HCT116 (cell line): ENCODE measurements at regions not wholly inside any gene's neighbourhood (a gene's known extent, or its start where the extent isn't known, plus 50 kb on each side); places are given as distances from the start of the nearest gene placed in this dataset.
"Not testable (repeated sequence)": the region's sequence is repeated elsewhere in the genome, so short reads cannot be mapped to it uniquely, and the experiment has no call there.

Experiments used
- ATAC-seq: fragments of 200-7000 bp; cut with Tn5 transposase; 2 replicates; pipeline ENCODE4 v1.9.1; 2020; ENCODE audit warnings: mild to moderate bottlenecking, moderate library complexity
- BruUV-seq: library from RNA; stranded (reverse); fragments of 400-500 nt; replicated peaks from 2 replicates; lab custom pipeline; 2021; lab: Mats Ljungman, UMichigan
- CTCF ChIA-PET: fragments of 300-600 bp; sonication (Branson Sonifier 250); formaldehyde crosslinking; loops from one replicate; lab custom pipeline; 2021; ENCODE audit warnings: antibody characterized with exemption; lab: Charles Lee
- POLR2A ChIA-PET: fragments of 300-600, 350-600 bp; sonication (Branson Sonifier 250); formaldehyde crosslinking; loops from one replicate; lab custom pipeline; 2021; ENCODE audit warnings: antibody characterized with exemption; lab: Charles Lee
- RAD21 ChIA-PET, 2 experiments: fragments of 300-600 bp; sonication (Branson Sonifier 250); formaldehyde crosslinking; loops; one replicate each; lab custom pipeline; 2023; ENCODE audit warnings: low total read pairs in 2 of 2; ENCODE audit not compliant: uncharacterized antibody in 2 of 2, unreplicated experiment in 2 of 2, low non-redundant PET in 1 of 2; lab: Charles Lee
- DNase-seq: peaks from one replicate; pipeline ENCODE4 v3.0.0-alpha.2; 2010; ENCODE audit warnings: low read depth, low spot score
- H2AFZ ChIP-seq: fragments of 200-600 bp; shearing (Covaris generic), sonication (generic); 2 replicates; pipeline ENCODE4 v1.6.1; 2017; ENCODE audit warnings: low read depth, mixed run types, mixed read lengths, antibody characterized with exemption, low read length; ENCODE audit not compliant: poor library complexity, severe bottlenecking
- H3K27ac ChIP-seq: 2 replicates; pipeline ENCODE4 v1.5.1; 2012; ENCODE audit warnings: low read depth, low read length
- H3K27me3 ChIP-seq: fragments of 200-600 bp; sonication (generic); 2 replicates; pipeline ENCODE4 v1.6.1; 2016; ENCODE audit warnings: mixed run types, low read length, mixed read lengths; ENCODE audit not compliant: insufficient read depth
- H3K36me3 ChIP-seq, 2 experiments: fragments of 200-500 bp in 1 of 2; fragments of 200-600 bp in 1 of 2; sonication (Bioruptor generic) in 1 of 2; sonication (generic) in 1 of 2; 2 replicates each; pipeline versions ENCODE4 v1.5.1 to v1.6.1; 2014 to 2016; ENCODE audit warnings: low read length in 2 of 2, inconsistent platforms in 1 of 2, mixed read lengths in 1 of 2, mixed run types in 1 of 2; ENCODE audit not compliant: insufficient read depth in 2 of 2, control insufficient read depth in 1 of 2
- H3K4me1 ChIP-seq, 2 experiments: fragments of 200-600 bp in 1 of 2; sonication (generic) in 1 of 2; 2 replicates each; pipeline versions ENCODE4 v1.5.1 to v1.6.1; 2012 to 2017; ENCODE audit warnings: low read length in 2 of 2, inconsistent platforms in 1 of 2, mild to moderate bottlenecking in 1 of 2, mixed read lengths in 1 of 2, mixed run types in 1 of 2, moderate library complexity in 1 of 2; ENCODE audit not compliant: insufficient read depth in 2 of 2, control insufficient read depth in 1 of 2
- H3K4me2 ChIP-seq: fragments of 200-600 bp; sonication (generic); 2 replicates; pipeline ENCODE4 v1.6.1; 2017; ENCODE audit warnings: mixed run types, low read length, mixed read lengths
- H3K4me3 ChIP-seq, 2 experiments: fragments of 200-600 bp in 1 of 2; sonication (generic) in 1 of 2; replicated peaks in 1 of 2; 2 replicates each; pipeline ENCODE4 v1.5.1; 2011 to 2016; ENCODE audit warnings: low read length in 2 of 2, control low read depth in 1 of 2, low read depth in 1 of 2, mild to moderate bottlenecking in 1 of 2, mixed read lengths in 1 of 2, mixed run types in 1 of 2
- H3K79me2 ChIP-seq: fragments of 200-600 bp; sonication (generic); 2 replicates; pipeline ENCODE4 v1.6.1; 2017; ENCODE audit warnings: mild to moderate bottlenecking, mixed run types, low read length, moderate library complexity, mixed read lengths; ENCODE audit not compliant: insufficient read depth
- H3K9ac ChIP-seq: fragments of 200-600 bp; sonication (generic); 2 replicates; pipeline ENCODE4 v1.6.1; 2016; ENCODE audit warnings: low read length, mixed read lengths
- H3K9me2 ChIP-seq: fragments of 200-600 bp; sonication (generic), shearing (Covaris generic); 2 replicates; pipeline ENCODE4 v1.6.1; 2017; ENCODE audit warnings: mixed run types, mild to moderate bottlenecking, moderate library complexity; ENCODE audit not compliant: insufficient read depth
- H3K9me3 ChIP-seq, 2 experiments: fragments of 200-500 bp in 1 of 2; fragments of 200-600 bp in 1 of 2; sonication (Bioruptor generic) in 1 of 2; sonication (generic) in 1 of 2; 2 replicates each; pipeline ENCODE4 v1.6.1; 2014 to 2017; ENCODE audit warnings: low read length in 2 of 2, mixed read lengths in 2 of 2, inconsistent platforms in 1 of 2, low read depth in 1 of 2, mild to moderate bottlenecking in 1 of 2, mixed run types in 1 of 2, moderate library complexity in 1 of 2; ENCODE audit not compliant: control insufficient read depth in 1 of 2, insufficient read depth in 1 of 2
- H4K20me1 ChIP-seq: fragments of 200-600 bp; sonication (generic), shearing (Covaris generic); 2 replicates; pipeline ENCODE4 v1.6.1; 2017; ENCODE audit warnings: mixed run types, mild to moderate bottlenecking, moderate library complexity; ENCODE audit not compliant: insufficient read depth
- CBX3 ChIP-seq: IDR thresholded peaks from 2 replicates; pipeline ENCODE4 v1.6.1; 2012; ENCODE audit warnings: low read depth
- EGR1 ChIP-seq: IDR thresholded peaks from 2 replicates; pipeline ENCODE4 v1.6.1; 2012; ENCODE audit warnings: low read depth
- intact Hi-C: fragments of 100-400 bp; cut with micrococcal nuclease; formaldehyde crosslinking; loops from 2 replicates; pipeline ENCODE4 v1.10.0; 2022

GRCh38 chrX:825991-826390 is 195.4 kb downstream of the SHOX start:
- ChIA-PET RAD21 (no interaction called here), CTCF (no interaction called here), POLR2A (no interaction called here)
- Histone ChIP-seq H3K27ac (no peak overlapping the region), H3K36me3 (no peaks in the 10 kb centered on the region), H3K79me2 (no peaks in the 10 kb centered on the region), H4K20me1 (no peaks in the 10 kb centered on the region), H3K9me3 (no peaks in the 10 kb centered on the region), H3K4me2 (no peak overlapping the region), H3K9ac (no peak overlapping the region), H3K4me3 (no peak overlapping the region), H3K4me1 (no peaks in the 10 kb centered on the region), H3K27me3 (no peaks in the 10 kb centered on the region), H2AFZ (no peak overlapping the region), H3K9me2 (no peaks in the 10 kb centered on the region)
- no peak for ATAC-seq
- TF ChIP-seq EGR1 (no peak), CBX3 (no peak)
- no peak for DNase-seq
- intact Hi-C loops = no loop called here
- no TSS peak for BruUV-seq

GRCh38 chrX:823073-823472 is 192.5 kb downstream of the SHOX start:
- intact Hi-C loops = not testable (repeated sequence)

More at GRCh38 chrX:823073-823472, 192.5 kb downstream of the SHOX start:
- CTCF ChIA-PET, H3K4me3 ChIP-seq, RAD21 ChIA-PET, H3K4me1 ChIP-seq, H3K27ac ChIP-seq, H2AFZ ChIP-seq, H3K9me3 ChIP-seq, H3K9me2 ChIP-seq, H4K20me1 ChIP-seq, BruUV-seq, H3K79me2 ChIP-seq, H3K9ac ChIP-seq, POLR2A ChIA-PET, H3K27me3 ChIP-seq, DNase-seq, H3K36me3 ChIP-seq, H3K4me2 ChIP-seq, ATAC-seq: not testable (repeated sequence)
